H1 (cell line): ENCODE measurements at regions not wholly inside any gene's neighbourhood (a gene's known extent, or its start where the extent isn't known, plus 50 kb on each side); places are given as distances from the start of the nearest gene placed in this dataset.

Source experiments
- CTCF ChIA-PET: fragments of 300-600 bp; sonication (Branson Sonifier 250); formaldehyde crosslinking; loops from one replicate; lab custom pipeline; 2021; ENCODE audit not compliant: partially characterized antibody; lab: Charles Lee
- POLR2A ChIA-PET: fragments of 300-600 bp; sonication (Branson Sonifier 250); formaldehyde crosslinking; loops from one replicate; lab custom pipeline; 2021; ENCODE audit warnings: inconsistent platforms; ENCODE audit not compliant: partially characterized antibody; lab: Charles Lee
- DNase-seq, 2 experiments: peaks; one replicate each; pipeline versions ENCODE4 v3.0.0 to v3.0.0-alpha.2; 2010 to 2022; ENCODE audit warnings: low spot score in 2 of 2, low read depth in 1 of 2, mixed read lengths in 1 of 2
- FAIRE-seq: peaks from 2 replicates; lab custom pipeline; 2011; peaks lifted over from hg19 to GRCh38; lab: Jason Lieb, UNC
- H2AFZ ChIP-seq: 2 replicates; pipeline ENCODE4 v1.8.1; 2012; ENCODE audit warnings: low read length, inconsistent platforms
- H2AK5ac ChIP-seq: 2 replicates; pipeline ENCODE4 v1.6.1; 2013; ENCODE audit warnings: low read depth, low read length
- H2BK120ac ChIP-seq: replicated peaks from 2 replicates; pipeline ENCODE3; 2013; ENCODE audit warnings: low read depth, low read length, inconsistent platforms
- H2BK12ac ChIP-seq: 2 replicates; pipeline ENCODE4 v1.6.1; 2013; ENCODE audit warnings: low read depth, low read length
- H2BK15ac ChIP-seq: 2 replicates; pipeline ENCODE4 v1.6.1; 2013; ENCODE audit warnings: low read length
- H2BK20ac ChIP-seq: 2 replicates; pipeline ENCODE4 v1.6.1; 2013; ENCODE audit warnings: low read length
- H2BK5ac ChIP-seq: 2 replicates; pipeline ENCODE4 v1.6.1; 2013; ENCODE audit warnings: low read depth, low read length
- H3K14ac ChIP-seq: 2 replicates; pipeline ENCODE4 v1.6.1; 2013; ENCODE audit warnings: inconsistent platforms; ENCODE audit not compliant: insufficient read length
- H3K18ac ChIP-seq: 2 replicates; pipeline ENCODE4 v1.6.1; 2013; ENCODE audit warnings: low read length; ENCODE audit errors: extremely low read depth
- H3K23ac ChIP-seq: 2 replicates; pipeline ENCODE4 v1.6.1; 2013; ENCODE audit warnings: inconsistent platforms; ENCODE audit not compliant: insufficient read length
- H3K23me2 ChIP-seq: 2 replicates; pipeline ENCODE4 v1.6.1; 2013; ENCODE audit warnings: low read depth, low read length
- H3K27ac ChIP-seq: 2 replicates; pipeline ENCODE4 v1.6.1; 2011; ENCODE audit warnings: low read depth, low read length, inconsistent platforms
- H3K27me3 ChIP-seq, 4 experiments: replicated peaks in 1 of 4; 1 replicate in 1 of 4; 2 replicates in 3 of 4; pipeline versions ENCODE4 v1.6.1 to v1.8.1; 2011 to 2013; ENCODE audit warnings: low read length in 3 of 4, mild to moderate bottlenecking in 3 of 4, inconsistent platforms in 2 of 4, mixed read lengths in 2 of 4, moderate library complexity in 1 of 4; ENCODE audit not compliant: control insufficient read depth in 3 of 4, insufficient read depth in 3 of 4; ENCODE audit errors: extremely low read depth in 1 of 4
- H3K36me3 ChIP-seq, 4 experiments: 2 replicates each; pipeline versions ENCODE4 v1.6.1 to v1.8.1; 2011 to 2013; ENCODE audit warnings: mild to moderate bottlenecking in 4 of 4, low read length in 3 of 4, moderate library complexity in 2 of 4, control low read depth in 1 of 4, inconsistent platforms in 1 of 4; ENCODE audit not compliant: insufficient read depth in 4 of 4, control insufficient read depth in 2 of 4
- H3K4ac ChIP-seq: replicated peaks from 2 replicates; pipeline ENCODE3; 2013; ENCODE audit warnings: low read length, low read depth, mixed read lengths, inconsistent platforms; ENCODE audit not compliant: insufficient read length
- H3K4me1 ChIP-seq, 4 experiments: replicated peaks in 1 of 4; 1 replicate in 1 of 4; 2 replicates in 3 of 4; pipeline versions ENCODE4 v1.6.1 to v1.8.1; 2011 to 2013; ENCODE audit warnings: low read length in 3 of 4, inconsistent platforms in 2 of 4, mixed read lengths in 1 of 4; ENCODE audit not compliant: insufficient read depth in 4 of 4, control insufficient read depth in 3 of 4
- H3K4me2 ChIP-seq, 2 experiments: 2 replicates each; pipeline versions ENCODE4 v1.6.1 to v1.8.1; 2011 to 2013; ENCODE audit warnings: low read depth in 2 of 2, low read length in 2 of 2, control low read depth in 1 of 2, inconsistent platforms in 1 of 2, mild to moderate bottlenecking in 1 of 2; ENCODE audit not compliant: insufficient read depth in 1 of 2
- H3K4me3 ChIP-seq, 4 experiments: fragments of 200-600, 300-600 bp in 1 of 4; sonication (generic), shearing (Covaris generic), sonication (Bioruptor Twin) in 1 of 4; 2 replicates each; pipeline versions ENCODE4 v1.5.1 to v1.8.1; 2011 to 2016; ENCODE audit warnings: low read length in 4 of 4, low read depth in 3 of 4, control low read depth in 2 of 4, inconsistent platforms in 2 of 4, mild to moderate bottlenecking in 2 of 4, mixed read lengths in 1 of 4, moderate library complexity in 1 of 4; ENCODE audit not compliant: insufficient read depth in 2 of 4; ENCODE audit errors: extremely low read depth in 1 of 4
- H3K56ac ChIP-seq: replicated peaks from 2 replicates; pipeline ENCODE3; 2013; ENCODE audit warnings: low read depth, mild to moderate bottlenecking, mixed read lengths, low read length, inconsistent platforms; ENCODE audit not compliant: insufficient read length
- H3K79me1 ChIP-seq: 2 replicates; pipeline ENCODE4 v1.6.1; 2013; ENCODE audit warnings: low read depth, low read length, control low read depth
- H3K79me2 ChIP-seq, 2 experiments: 2 replicates each; pipeline versions ENCODE4 v1.6.1 to v1.8.1; 2012 to 2013; ENCODE audit warnings: low read length in 2 of 2, mild to moderate bottlenecking in 2 of 2, inconsistent platforms in 1 of 2; ENCODE audit not compliant: insufficient read depth in 2 of 2, control insufficient read depth in 1 of 2
- H3K9ac ChIP-seq, 4 experiments: replicated peaks in 1 of 4; 1 replicate in 1 of 4; 2 replicates in 3 of 4; pipeline versions ENCODE4 v1.6.1 to v1.8.1; 2011 to 2013; ENCODE audit warnings: low read depth in 3 of 4, low read length in 3 of 4, control low read depth in 2 of 4, mild to moderate bottlenecking in 2 of 4, moderate library complexity in 2 of 4, inconsistent platforms in 1 of 4; ENCODE audit errors: extremely low read depth in 1 of 4
- H3K9me3 ChIP-seq, 2 experiments: 2 replicates each; pipeline versions ENCODE4 v1.6.1 to v1.8.1; 2012 to 2013; ENCODE audit warnings: mild to moderate bottlenecking in 2 of 2, moderate library complexity in 2 of 2, control low read depth in 1 of 2, inconsistent platforms in 1 of 2, low read depth in 1 of 2, low read length in 1 of 2, mixed read lengths in 1 of 2; ENCODE audit not compliant: insufficient read depth in 2 of 2
- H4K20me1 ChIP-seq, 2 experiments: replicated peaks in 1 of 2; 2 replicates each; pipeline versions ENCODE3 to v1.8.1; 2011 to 2013; ENCODE audit warnings: inconsistent platforms in 2 of 2, low read length in 2 of 2, mild to moderate bottlenecking in 1 of 2; ENCODE audit not compliant: insufficient read depth in 2 of 2, control insufficient read depth in 1 of 2
- H4K5ac ChIP-seq: 2 replicates; pipeline ENCODE4 v1.6.1; 2013; ENCODE audit warnings: low read length, low read depth, mixed read lengths, inconsistent platforms; ENCODE audit not compliant: insufficient read length
- H4K8ac ChIP-seq: 2 replicates; pipeline ENCODE4 v1.8.0; 2013; ENCODE audit warnings: mild to moderate bottlenecking, moderate library complexity, low read length, inconsistent platforms; ENCODE audit not compliant: insufficient read depth; ENCODE audit errors: extremely low read depth
- H4K91ac ChIP-seq: replicated peaks from 2 replicates; pipeline ENCODE3; 2013; ENCODE audit warnings: low read length, mixed read lengths, inconsistent platforms; ENCODE audit not compliant: insufficient read length
- EGR1 ChIP-seq: IDR thresholded peaks from 2 replicates; pipeline ENCODE4 v1.6.1; 2011; ENCODE audit warnings: low read depth, low read length, borderline replicate concordance
- HDAC6 ChIP-seq: IDR thresholded peaks from one replicate; pipeline ENCODE4 v1.7.1; 2012; ENCODE audit warnings: low read depth, mild to moderate bottlenecking, inconsistent platforms, low read length, moderate library complexity
- KDM1A ChIP-seq: fragments of 200-600, 300-600 bp; sonication (generic); IDR thresholded peaks from 2 replicates; pipeline ENCODE4 v1.7.1; 2016; ENCODE audit warnings: mild to moderate bottlenecking, low read length, borderline replicate concordance
- POU5F1 ChIP-seq: IDR thresholded peaks from 2 replicates; pipeline ENCODE4 v1.6.1; 2011; ENCODE audit warnings: low read depth, mild to moderate bottlenecking, low read length, moderate library complexity
- RBBP5 ChIP-seq: IDR thresholded peaks from 2 replicates; pipeline ENCODE4 v1.7.1; 2012; ENCODE audit warnings: low read depth, mild to moderate bottlenecking, inconsistent platforms, low read length, moderate library complexity, borderline replicate concordance
- RXRA ChIP-seq: IDR thresholded peaks from 2 replicates; pipeline ENCODE4 v1.6.1; 2011; ENCODE audit warnings: low read depth, mild to moderate bottlenecking, low read length, moderate library complexity; ENCODE audit not compliant: insufficient read depth
- SAP30 ChIP-seq: fragments of 300-600 bp; sonication (generic); IDR thresholded peaks from 2 replicates; pipeline ENCODE4 v1.7.1; 2012; ENCODE audit warnings: low read length, moderate library complexity, mild to moderate bottlenecking, inconsistent platforms; ENCODE audit not compliant: insufficient read depth, insufficient replicate concordance
- TAF7 ChIP-seq: optimal IDR thresholded peaks from 2 replicates; pipeline ENCODE3; 2011; ENCODE audit warnings: low read depth, mild to moderate bottlenecking, inconsistent platforms, low read length, moderate library complexity, borderline replicate concordance
- TBP ChIP-seq: IDR thresholded peaks from 2 replicates; pipeline ENCODE4 v1.6.1; 2011; ENCODE audit warnings: low read depth, low read length, improper control_type of control experiment
- TCF12 ChIP-seq: IDR thresholded peaks from 2 replicates; pipeline ENCODE4 v1.6.1; 2011; ENCODE audit warnings: low read depth, mild to moderate bottlenecking, low read length
- WGBS, 2 experiments: shearing (Covaris generic) in 1 of 2; methylation state at CpG; one replicate each; pipeline versions ENCODE4 v1.1.6 to v1.1.7; 2013 to 2015; ENCODE audit warnings: low lambda C conversion rate in 2 of 2, mixed read lengths in 2 of 2, inconsistent platforms in 1 of 2, low coverage in 1 of 2, missing lambda C conversion rate in 1 of 2; ENCODE audit not compliant: insufficient replicate concordance in 2 of 2, insufficient coverage in 1 of 2, insufficient read length in 1 of 2; ENCODE audit errors: extremely low coverage in 1 of 2, missing lambda C conversion rate in 1 of 2; 5-methylcytosine and 5-hydroxymethylcytosine counted together

GRCh38 chr1:58062635-58063034 lies 483.9 kb downstream of the OMA1 start:
- no peak overlapping the region for H3K18ac ChIP-seq
- no peak for FAIRE-seq
- H3K14ac ChIP-seq = no peak overlapping the region
- no peak overlapping the region for H4K8ac ChIP-seq
- no peak overlapping the region for H3K27ac ChIP-seq
- no peaks in the 10 kb centered on the region for H3K79me2 ChIP-seq
- H3K56ac ChIP-seq = no peak overlapping the region
- 0 out of 2 replicates have a peak, but pooled peaks cover 2% of the 10 kb centered on the region for H3K79me1 ChIP-seq
- no peaks in the 10 kb centered on the region for H4K20me1 ChIP-seq
- H3K27me3 ChIP-seq = no peaks in the 10 kb centered on the region
- no peaks in the 10 kb centered on the region for H3K36me3 ChIP-seq
- H3K4me2 ChIP-seq = no peak overlapping the region
- no peak overlapping the region for H2AK5ac ChIP-seq
- CTCF ChIA-PET = interaction anchor here (1.3 to 2.5 kb wide), 3 partner anchors 16 to 101 kb away, joined by 4 to 6 read pairs (median 5); no protein-coding TSS in a partner anchor
- H4K5ac ChIP-seq = no peak overlapping the region
- no peak overlapping the region for H2BK12ac ChIP-seq
- no peak overlapping the region for H3K4me3 ChIP-seq
- no peak overlapping the region for H2BK5ac ChIP-seq
- no peak overlapping the region for H2BK15ac ChIP-seq
- H2BK20ac ChIP-seq = no peak overlapping the region
- H3K9me3 ChIP-seq = no peaks in the 10 kb centered on the region
- TF ChIP-seq RXRA = no peak
- TF ChIP-seq TCF12 = no peak
- no peak for TF ChIP-seq EGR1
- TF ChIP-seq HDAC6 = no peak
- TF ChIP-seq TBP = no peak
- no peak for TF ChIP-seq SAP30
- no peak for TF ChIP-seq TAF7
- TF ChIP-seq POU5F1 = no peak
- TF ChIP-seq KDM1A = no peak
- TF ChIP-seq RBBP5 = no peak
- TF ChIP-seq, all 59 proteins: peak for 0
- Histone ChIP-seq H3K4me1 (peaks cover 0 to 12% (median 4%) of the 10 kb centered on the region in 4 experiments; a peak in 3 of 7 replicates), H3K23ac (no peak overlapping the region), H2BK120ac (no peak overlapping the region), H4K91ac (no peak overlapping the region), H3K23me2 (no peaks in the 10 kb centered on the region), H2AFZ (no peak overlapping the region), H3K4ac (no peak overlapping the region), H3K9ac (no peak overlapping the region)
- POLR2A ChIA-PET = no interaction called here
- DNase-seq = no peak
- 94% methylated on average over 4 of the region's 4 CpGs; no CpG with 5 or more reads in 1 of the 2 experiments for WGBS, 2 experiments
